NOMO-1 treated with dmso at 0.1 percent for 144 hours (cell line): ENCODE measurements at regions not wholly inside any gene's neighbourhood (a gene's known extent, or its start where the extent isn't known, plus 50 kb on each side); places are given as distances from the start of the nearest gene placed in this dataset.

Experiments
- DNase-seq: peaks from one replicate; lab custom pipeline; 2025; ENCODE audit not compliant: unreplicated experiment; lab: John Stamatoyannopoulos, UW

- DNase-seq, result no peak
Measured at GRCh38 chr20:4521170-4521968, 164.9 kb upstream of the PRNP start.

GRCh38 chr20:4519534-4519933 is 166.7 kb upstream of the PRNP start:
- peak; percentile 21 for DNase-seq

- no peak for DNase-seq
Measured at GRCh38 chr20:4516876-4517275, 169.4 kb upstream of the PRNP start.

GRCh38 chr20:4513720-4514119 is 172.5 kb upstream of the PRNP start:
- DNase-seq, result no peak

- DNase-seq, result no peak
Measured at GRCh38 chr20:4512891-4513550, 173.2 kb upstream of the PRNP start.

GRCh38 chr20:4511776-4512175 is 174.5 kb upstream of the PRNP start:
- no peak for DNase-seq

- DNase-seq, result no peak
Measured at GRCh38 chr20:4509825-4510522, 176.3 kb upstream of the PRNP start.

- no peak for DNase-seq
Measured at GRCh38 chr20:4508773-4509172, 177.5 kb upstream of the PRNP start.

- peak; percentile 21 for DNase-seq
Measured at GRCh38 chr20:4507288-4507719, 179.0 kb upstream of the PRNP start.

- DNase-seq, result no peak
Measured at GRCh38 chr20:4504814-4505213, 181.4 kb upstream of the PRNP start.

GRCh38 chr20:4502756-4503155 is 183.5 kb upstream of the PRNP start:
- DNase-seq, result no peak

- DNase-seq, result no peak
Measured at GRCh38 chr20:4493386-4493785, 192.9 kb upstream of the PRNP start.

GRCh38 chr20:4491643-4492042 is 194.6 kb upstream of the PRNP start:
- no peak for DNase-seq

- DNase-seq, result no peak
Measured at GRCh38 chr20:4490606-4491280, 195.5 kb upstream of the PRNP start.

GRCh38 chr20:4490045-4490444 is 196.2 kb upstream of the PRNP start:
- DNase-seq, result no peak

GRCh38 chr20:4488407-4489339 is 197.6 kb upstream of the PRNP start:
- DNase-seq, result no peak

- DNase-seq, result no peak
Measured at GRCh38 chr20:4484379-4484997, 201.8 kb upstream of the PRNP start.

- DNase-seq, result no peak
Measured at GRCh38 chr20:4483961-4484360, 202.3 kb upstream of the PRNP start.

GRCh38 chr20:4483486-4483885 is 202.8 kb upstream of the PRNP start:
- no peak for DNase-seq

- DNase-seq, result no peak
Measured at GRCh38 chr20:4480104-4480503, 206.2 kb upstream of the PRNP start.
